Lung microvascular endothelial cell (primary cell): ENCODE measurements at regions not wholly inside any gene's neighbourhood (a gene's known extent, or its start where the extent isn't known, plus 50 kb on each side); places are given as distances from the start of the nearest gene placed in this dataset.
"Not testable (repeated sequence)": the region's sequence is repeated elsewhere in the genome, so short reads cannot be mapped to it uniquely, and the experiment has no call there.

Source experiments
- DNase-seq, 2 donors: peaks; one replicate each; pipeline versions ENCODE4 v3.0.0 to v3.0.0-alpha.2; 2010; ENCODE audit warnings: low read depth in 2 of 2

- peak; percentile 12 to 30 for DNase-seq
Measured at GRCh38 chr9:41273549-41274267, 84.6 kb upstream of the ZNG1F start.

GRCh38 chr9:41272879-41273548 is 83.9 kb upstream of the ZNG1F start:
- peak in 1 of 2 donors; percentile 1 for DNase-seq

- not testable (repeated sequence) for DNase-seq
Measured at GRCh38 chr9:41270992-41271391, 81.9 kb upstream of the ZNG1F start.

- not testable (repeated sequence) for DNase-seq
Measured at GRCh38 chr9:41269471-41269870, 80.4 kb upstream of the ZNG1F start.

GRCh38 chr9:41269054-41269453 is 79.9 kb upstream of the ZNG1F start:
- DNase-seq: not testable (repeated sequence)

- not testable (repeated sequence) for DNase-seq
Measured at GRCh38 chr9:41266602-41267001, 77.5 kb upstream of the ZNG1F start.

GRCh38 chr9:41266000-41266399 is 76.9 kb upstream of the ZNG1F start:
- not testable (repeated sequence) for DNase-seq

- not testable (repeated sequence) for DNase-seq
Measured at GRCh38 chr9:41251973-41252372, 62.9 kb upstream of the ZNG1F start.

- not testable (repeated sequence) for DNase-seq
Measured at GRCh38 chr9:41251101-41251500, 62.0 kb upstream of the ZNG1F start.

GRCh38 chr9:41246702-41247101 is 57.6 kb upstream of the ZNG1F start:
- not testable (repeated sequence) for DNase-seq
